ENCODE measurements at regions not wholly inside any gene's neighbourhood (a gene's known extent, or its start where the extent isn't known, plus 50 kb on each side); places are given as distances from the start of the nearest gene placed in this dataset.

GRCh38 chr16:6229186-6229585, 1103.5 kb upstream of the RBFOX1 start:
- TF ChIP-seq CTCF (IDR thresholded peaks at IDR 0.05) (no peak), POLR2A (IDR thresholded peaks at IDR 0.05) (no peak), POLR2AphosphoS5 (IDR thresholded peaks at IDR 0.05) (no peak)

Measured in breast epithelium (tissue), 3 donors.